ENCODE measurements at regions not wholly inside any gene's neighbourhood (a gene's known extent, or its start where the extent isn't known, plus 50 kb on each side); places are given as distances from the start of the nearest gene placed in this dataset.

GRCh38 chr7:45292481-45292880 is 134.9 kb downstream of the RAMP3 start:
- Histone ChIP-seq H3K36me3 (ENCODE audit: control insufficient read depth, insufficient read depth, low read length) (no peaks in the 10 kb centered on the region), H3K27ac (ENCODE audit: low read length) (no peak overlapping the region), H3K4me1 (ENCODE audit: control insufficient read depth, insufficient read depth, low read length) (no peaks in the 10 kb centered on the region), H3K27me3 (ENCODE audit: control insufficient read depth, insufficient read depth, low read length) (no peaks in the 10 kb centered on the region), H3K9me3 (ENCODE audit: control insufficient read depth, insufficient read depth, low read depth, low read length) (no peaks in the 10 kb centered on the region; the same call in 1 of the 2 replicates), H3K4me3 (ENCODE audit: low read depth in 2 of 2, low read length in 2 of 2) (no peak overlapping the region)
- DNase-seq (ENCODE audit: low read depth, low spot score) (no peak), ATAC-seq (peak; percentile 42; the same call in 1 of the 2 replicates)
- ChIA-PET CTCF (no interaction called here), POLR2A (no interaction called here)
- intact Hi-C loops (cut with micrococcal nuclease; ENCODE audit: unreplicated experiment) = no loop called here
- in situ Hi-C loops (cut with HindIII; ENCODE audit: low pct_unique_long_range_greater_than_20kb, low sequenced_read_pairs) = no loop called here
- BruUV-seq (replicated peaks) = no TSS peak
- TF ChIP-seq SIN3A (IDR thresholded peaks at IDR 0.05; ENCODE audit: borderline replicate concordance, insufficient read depth, low read depth, low read length) = no peak
- no peak for TF ChIP-seq TCF7L2 (IDR thresholded peaks at IDR 0.05; ENCODE audit: low read depth, low read length)
- no peak for TF ChIP-seq CTCF (IDR thresholded peaks at IDR 0.05)
- no peak for TF ChIP-seq POLR2AphosphoS5 (IDR thresholded peaks at IDR 0.05; ENCODE audit: low read depth, low read length)
- TF ChIP-seq REST (IDR thresholded peaks at IDR 0.05; ENCODE audit: insufficient read depth in 1 of 2, low read depth in 2 of 2, low read length in 1 of 2) = no peak

- DNase-seq (ENCODE audit: low read depth, low spot score) (no peak), ATAC-seq (no peak)
- no peak overlapping the region for H3K4me3 ChIP-seq (ENCODE audit: low read depth in 2 of 2, low read length in 2 of 2)
- H3K4me1 ChIP-seq (ENCODE audit: control insufficient read depth, insufficient read depth, low read length) = no peaks in the 10 kb centered on the region
- H3K9me3 ChIP-seq (ENCODE audit: control insufficient read depth, insufficient read depth, low read depth, low read length) = no peaks in the 10 kb centered on the region; the same call in 1 of the 2 replicates
- no peak overlapping the region for H3K27ac ChIP-seq (ENCODE audit: low read length)
- in situ Hi-C loops (cut with HindIII; ENCODE audit: low pct_unique_long_range_greater_than_20kb, low sequenced_read_pairs) = no loop called here
- TF ChIP-seq CTCF (IDR thresholded peaks at IDR 0.05) = no peak
- TF ChIP-seq POLR2AphosphoS5 (IDR thresholded peaks at IDR 0.05; ENCODE audit: low read depth, low read length) = no peak
- TF ChIP-seq TCF7L2 (IDR thresholded peaks at IDR 0.05; ENCODE audit: low read depth, low read length) = no peak
- TF ChIP-seq SIN3A (IDR thresholded peaks at IDR 0.05; ENCODE audit: borderline replicate concordance, insufficient read depth, low read depth, low read length) = no peak
- TF ChIP-seq REST (IDR thresholded peaks at IDR 0.05; ENCODE audit: insufficient read depth in 1 of 2, low read depth in 2 of 2, low read length in 1 of 2) = no peak
- CTCF ChIA-PET = no interaction called here
- POLR2A ChIA-PET = no interaction called here
- intact Hi-C loops (cut with micrococcal nuclease; ENCODE audit: unreplicated experiment) = no loop called here
- no peaks in the 10 kb centered on the region for H3K27me3 ChIP-seq (ENCODE audit: control insufficient read depth, insufficient read depth, low read length)
- no peaks in the 10 kb centered on the region for H3K36me3 ChIP-seq (ENCODE audit: control insufficient read depth, insufficient read depth, low read length)
- BruUV-seq (replicated peaks) = no TSS peak
These were observed 135.8 kb downstream of the RAMP3 start for GRCh38 chr7:45293295-45293942.
